Breast epithelium (tissue), 3 donors: ENCODE measurements at regions not wholly inside any gene's neighbourhood (a gene's known extent, or its start where the extent isn't known, plus 50 kb on each side); places are given as distances from the start of the nearest gene placed in this dataset.

Experiments
- CTCF ChIP-seq, 3 donors: fragments of 450-650 bp; IDR thresholded peaks; one replicate each; pipeline ENCODE4 v1.5.1; 2016 to 2017; ENCODE audit warnings: antibody characterized with exemption in 3 of 3, mild to moderate bottlenecking in 3 of 3, moderate library complexity in 3 of 3
- POLR2A ChIP-seq: fragments of 450-650 bp; IDR thresholded peaks from one replicate; pipeline ENCODE4 v1.6.1; 2016; ENCODE audit warnings: antibody characterized with exemption, mild to moderate bottlenecking, moderate library complexity
- POLR2AphosphoS5 ChIP-seq, 3 donors: sonication (generic); formaldehyde crosslinking; IDR thresholded peaks; one replicate each; pipeline ENCODE4 v1.6.1; 2017; ENCODE audit warnings: antibody characterized with exemption in 3 of 3

- no peak for TF ChIP-seq POLR2A
- TF ChIP-seq CTCF (IDR thresholded peaks at IDR 0.05) = no peak
- no peak for TF ChIP-seq POLR2AphosphoS5 (IDR thresholded peaks at IDR 0.05)
These were observed 52.2 kb upstream of the MKI67 start for GRCh38 chr10:128178302-128178958.
